Stimulated activated effector memory CD8-positive, alpha-beta T cell treated with anti-CD3 and anti-CD28 coated beads, Interleukin-12 subunit alpha, Interleukin-12 subunit beta, amount 100 ng/mL, for 72 hours (primary cell): ENCODE measurements at regions not wholly inside any gene's neighbourhood (a gene's known extent, or its start where the extent isn't known, plus 50 kb on each side); places are given as distances from the start of the nearest gene placed in this dataset.

ENCODE experiments used
- ATAC-seq: fragments of 150-1000 bp; cut with Tn5 transposase; 2 replicates; pipeline ENCODE4 v1.10.0; 2021
- DNase-seq, 2 donors: peaks; one replicate each; pipeline ENCODE4 v3.0.0; 2021 to 2022; ENCODE audit warnings: low spot score in 2 of 2
- H3K27ac Mint-ChIP-seq: one replicate; pipeline ENCODE4 v1.8.0; 2022; ENCODE audit warnings: mild to moderate bottlenecking, mixed read lengths
- H3K36me3 Mint-ChIP-seq: one replicate; pipeline ENCODE4 v1.8.0; 2022; ENCODE audit warnings: mild to moderate bottlenecking, mixed read lengths
- H3K4me1 Mint-ChIP-seq: one replicate; pipeline ENCODE4 v1.8.0; 2022; ENCODE audit warnings: mixed read lengths
- H3K4me3 Mint-ChIP-seq: one replicate; pipeline ENCODE4 v1.8.0; 2022; ENCODE audit warnings: mild to moderate bottlenecking, mixed read lengths
- H3K9me3 Mint-ChIP-seq: one replicate; pipeline ENCODE4 v1.8.0; 2022; ENCODE audit warnings: mixed read lengths

GRCh38 chr2:136638193-136638592 lies 127.2 kb upstream of the THSD7B start:
- ATAC-seq (no peak), DNase-seq (no peak)
- H3K9me3 Mint-ChIP-seq, result no peaks in the 10 kb centered on the region
- H3K4me1 Mint-ChIP-seq, result no peaks in the 10 kb centered on the region
- no peaks in the 10 kb centered on the region for H3K36me3 Mint-ChIP-seq
- no peak overlapping the region for H3K27ac Mint-ChIP-seq
- no peak overlapping the region for H3K4me3 Mint-ChIP-seq

- Mint-ChIP-seq H3K9me3 (no peaks in the 10 kb centered on the region), H3K4me3 (no peak overlapping the region), H3K36me3 (no peaks in the 10 kb centered on the region), H3K4me1 (no peaks in the 10 kb centered on the region), H3K27ac (no peak overlapping the region)
- ATAC-seq, result no peak
- no peak for DNase-seq
Observed at GRCh38 chr2:136637402-136637801, 127.9 kb upstream of the THSD7B start.

- Mint-ChIP-seq H3K27ac (no peak overlapping the region), H3K9me3 (no peaks in the 10 kb centered on the region), H3K36me3 (no peaks in the 10 kb centered on the region), H3K4me1 (no peaks in the 10 kb centered on the region), H3K4me3 (no peak overlapping the region)
- ATAC-seq, result no peak
- DNase-seq, result no peak
Observed at GRCh38 chr2:136628490-136628889, 136.9 kb upstream of the THSD7B start.

- DNase-seq (no peak), ATAC-seq (no peak)
- H3K4me1 Mint-ChIP-seq, result no peaks in the 10 kb centered on the region
- H3K9me3 Mint-ChIP-seq, result no peaks in the 10 kb centered on the region
- H3K4me3 Mint-ChIP-seq, result no peak overlapping the region
- no peaks in the 10 kb centered on the region for H3K36me3 Mint-ChIP-seq
- no peak overlapping the region for H3K27ac Mint-ChIP-seq
Observed at GRCh38 chr2:136613096-136613495, 152.2 kb upstream of the THSD7B start.

- no peaks in the 10 kb centered on the region for H3K9me3 Mint-ChIP-seq
- H3K4me3 Mint-ChIP-seq, result no peak overlapping the region
- H3K4me1 Mint-ChIP-seq, result no peaks in the 10 kb centered on the region
- DNase-seq (no peak), ATAC-seq (no peak)
- H3K36me3 Mint-ChIP-seq, result no peaks in the 10 kb centered on the region
- H3K27ac Mint-ChIP-seq, result no peak overlapping the region
Observed at GRCh38 chr2:136612079-136612478, 153.3 kb upstream of the THSD7B start.

GRCh38 chr2:136611451-136611850 lies 153.9 kb upstream of the THSD7B start:
- no peaks in the 10 kb centered on the region for H3K4me1 Mint-ChIP-seq
- H3K36me3 Mint-ChIP-seq, result no peaks in the 10 kb centered on the region
- H3K9me3 Mint-ChIP-seq, result no peaks in the 10 kb centered on the region
- no peak overlapping the region for H3K4me3 Mint-ChIP-seq
- DNase-seq (no peak), ATAC-seq (no peak)
- no peak overlapping the region for H3K27ac Mint-ChIP-seq

GRCh38 chr2:136582628-136583205 lies 182.6 kb upstream of the THSD7B start:
- Mint-ChIP-seq H3K36me3 (no peaks in the 10 kb centered on the region), H3K9me3 (no peaks in the 10 kb centered on the region), H3K27ac (no peak overlapping the region), H3K4me1 (no peaks in the 10 kb centered on the region), H3K4me3 (no peak overlapping the region)
- no peak for DNase-seq
- ATAC-seq, result no peak

GRCh38 chr2:136572335-136572734 lies 193.0 kb upstream of the THSD7B start:
- no peaks in the 10 kb centered on the region for H3K36me3 Mint-ChIP-seq
- ATAC-seq, result no peak
- H3K4me3 Mint-ChIP-seq, result no peak overlapping the region
- no peak for DNase-seq
- H3K4me1 Mint-ChIP-seq, result no peaks in the 10 kb centered on the region
- H3K27ac Mint-ChIP-seq, result no peak overlapping the region
- no peaks in the 10 kb centered on the region for H3K9me3 Mint-ChIP-seq

GRCh38 chr2:136557203-136557602 lies 208.1 kb upstream of the THSD7B start:
- H3K9me3 Mint-ChIP-seq, result peaks cover 4% of the 10 kb centered on the region
- H3K27ac Mint-ChIP-seq, result no peak overlapping the region
- no peak for DNase-seq
- no peaks in the 10 kb centered on the region for H3K4me1 Mint-ChIP-seq
- ATAC-seq, result no peak
- no peak overlapping the region for H3K4me3 Mint-ChIP-seq
- H3K36me3 Mint-ChIP-seq, result no peaks in the 10 kb centered on the region

- no peak overlapping the region for H3K27ac Mint-ChIP-seq
- H3K4me1 Mint-ChIP-seq, result no peaks in the 10 kb centered on the region
Observed at GRCh38 chr2:136550181-136550580, 215.2 kb upstream of the THSD7B start.

GRCh38 chr2:136539355-136539754 lies 226.0 kb upstream of the THSD7B start:
- DNase-seq (no peak), ATAC-seq (no peak)
- no peaks in the 10 kb centered on the region for H3K36me3 Mint-ChIP-seq
- H3K4me3 Mint-ChIP-seq, result no peak overlapping the region
- H3K4me1 Mint-ChIP-seq, result no peaks in the 10 kb centered on the region
- no peak overlapping the region for H3K27ac Mint-ChIP-seq
- H3K9me3 Mint-ChIP-seq, result no peaks in the 10 kb centered on the region

More at GRCh38 chr2:136550181-136550580, 215.2 kb upstream of the THSD7B start:
- Mint-ChIP-seq H3K4me3 (no peak overlapping the region), H3K36me3 (no peaks in the 10 kb centered on the region), H3K9me3 (peaks cover 4% of the 10 kb centered on the region)
- DNase-seq, result no peak
- no peak for ATAC-seq

- Mint-ChIP-seq H3K9me3 (no peaks in the 10 kb centered on the region), H3K27ac (no peak overlapping the region), H3K4me3 (no peak overlapping the region), H3K36me3 (no peaks in the 10 kb centered on the region), H3K4me1 (no peaks in the 10 kb centered on the region)
- DNase-seq (no peak), ATAC-seq (no peak)
Observed at GRCh38 chr2:136538489-136538888, 226.9 kb upstream of the THSD7B start.

- no peak for DNase-seq
- Mint-ChIP-seq H3K4me3 (no peak overlapping the region), H3K36me3 (no peaks in the 10 kb centered on the region)
Observed at GRCh38 chr2:136534811-136535210, 230.5 kb upstream of the THSD7B start.

GRCh38 chr2:136532171-136532570 lies 233.2 kb upstream of the THSD7B start:
- no peak for ATAC-seq
- Mint-ChIP-seq H3K4me1 (no peaks in the 10 kb centered on the region), H3K9me3 (peaks cover 14% of the 10 kb centered on the region), H3K27ac (no peak overlapping the region), H3K36me3 (no peaks in the 10 kb centered on the region), H3K4me3 (no peak overlapping the region)
- no peak for DNase-seq

More at GRCh38 chr2:136534811-136535210, 230.5 kb upstream of the THSD7B start:
- H3K9me3 Mint-ChIP-seq, result peaks cover 4% of the 10 kb centered on the region
- no peaks in the 10 kb centered on the region for H3K4me1 Mint-ChIP-seq
- ATAC-seq, result no peak
- H3K27ac Mint-ChIP-seq, result no peak overlapping the region

GRCh38 chr2:136531731-136532130 lies 233.6 kb upstream of the THSD7B start:
- ATAC-seq, result no peak
- no peaks in the 10 kb centered on the region for H3K4me1 Mint-ChIP-seq
- H3K36me3 Mint-ChIP-seq, result no peaks in the 10 kb centered on the region
- H3K27ac Mint-ChIP-seq, result no peak overlapping the region
- H3K9me3 Mint-ChIP-seq, result peaks cover 14% of the 10 kb centered on the region
- H3K4me3 Mint-ChIP-seq, result no peak overlapping the region
- DNase-seq, result no peak

GRCh38 chr2:136530146-136530545 lies 235.2 kb upstream of the THSD7B start:
- Mint-ChIP-seq H3K4me3 (no peak overlapping the region), H3K27ac (no peak overlapping the region), H3K4me1 (no peaks in the 10 kb centered on the region), H3K36me3 (no peaks in the 10 kb centered on the region), H3K9me3 (peaks cover 14% of the 10 kb centered on the region)
- ATAC-seq (no peak), DNase-seq (no peak)

- Mint-ChIP-seq H3K36me3 (no peaks in the 10 kb centered on the region), H3K27ac (no peak overlapping the region), H3K9me3 (peaks cover 14% of the 10 kb centered on the region), H3K4me3 (no peak overlapping the region), H3K4me1 (no peaks in the 10 kb centered on the region)
- DNase-seq, result no peak
- no peak for ATAC-seq
Observed at GRCh38 chr2:136527560-136527959, 237.8 kb upstream of the THSD7B start.
